IMR-90 (cell line): ENCODE measurements at regions not wholly inside any gene's neighbourhood (a gene's known extent, or its start where the extent isn't known, plus 50 kb on each side); places are given as distances from the start of the nearest gene placed in this dataset.

Source experiments
- ATAC-seq: fragments of 200-7000 bp; cut with Tn5 transposase; 2 replicates; pipeline ENCODE4 v1.9.1; 2020; ENCODE audit warnings: low read depth, mild to moderate bottlenecking, moderate library complexity
- BruUV-seq: library from RNA; stranded (reverse); fragments of 400-500 nt; replicated peaks from 2 replicates; lab custom pipeline; 2021; lab: Mats Ljungman, UMichigan
- CTCF ChIA-PET: fragments of 300-600 bp; formaldehyde crosslinking; extraction: SDS; loops from one replicate; lab custom pipeline; 2021; ENCODE audit warnings: antibody characterized with exemption; lab: Yijun Ruan, JAX
- POLR2A ChIA-PET: fragments of 300-600 bp; sonication (Branson Sonifier 250); formaldehyde crosslinking; loops from one replicate; lab custom pipeline; 2022; ENCODE audit warnings: antibody characterized with exemption; ENCODE audit not compliant: unreplicated experiment; lab: Charles Lee
- DNase-seq: peaks from one replicate; pipeline ENCODE4 v3.0.0; 2013
- H2AFZ ChIP-seq: replicated peaks from 2 replicates; pipeline ENCODE3; 2013; ENCODE audit warnings: low read length, mild to moderate bottlenecking; ENCODE audit not compliant: poor library complexity
- H2AK5ac ChIP-seq: 2 replicates; pipeline ENCODE4 v1.6.1; 2013; ENCODE audit warnings: low read depth, low read length, inconsistent platforms
- H2AK9ac ChIP-seq: replicated peaks from 2 replicates; pipeline ENCODE3; 2013; ENCODE audit warnings: mild to moderate bottlenecking, low read depth, low read length, moderate library complexity; ENCODE audit not compliant: poor library complexity
- H2BK120ac ChIP-seq: 2 replicates; pipeline ENCODE4 v1.6.1; 2013; ENCODE audit warnings: low read depth, low read length, inconsistent platforms
- H2BK15ac ChIP-seq: 3 replicates; pipeline ENCODE4 v1.6.1; 2013; ENCODE audit warnings: low read depth, low read length, inconsistent platforms
- H2BK20ac ChIP-seq: 2 replicates; pipeline ENCODE4 v1.6.1; 2013; ENCODE audit warnings: low read depth, mild to moderate bottlenecking, inconsistent platforms, low read length, moderate library complexity
- H2BK5ac ChIP-seq: 2 replicates; pipeline ENCODE4 v1.6.1; 2013; ENCODE audit warnings: mild to moderate bottlenecking, low read depth, low read length, inconsistent platforms; ENCODE audit not compliant: poor library complexity, severe bottlenecking
- H3K14ac ChIP-seq: replicated peaks from 2 replicates; pipeline ENCODE4 v1.6.1; 2013; ENCODE audit warnings: low read depth, low read length, inconsistent platforms
- H3K18ac ChIP-seq: 2 replicates; pipeline ENCODE4 v1.6.1; 2013; ENCODE audit warnings: low read depth, low read length, control low read depth
- H3K23ac ChIP-seq: 2 replicates; pipeline ENCODE4 v1.6.1; 2013; ENCODE audit warnings: low read depth, low read length, inconsistent platforms
- H3K27ac ChIP-seq: 2 replicates; pipeline ENCODE4 v1.5.1; 2013; ENCODE audit warnings: mild to moderate bottlenecking, control low read depth, low read length; ENCODE audit not compliant: insufficient read depth
- H3K27me3 ChIP-seq: 2 replicates; pipeline ENCODE4 v1.6.1; 2013; ENCODE audit warnings: low read length; ENCODE audit not compliant: control insufficient read depth, insufficient read depth
- H3K36me3 ChIP-seq: 2 replicates; pipeline ENCODE4 v1.6.1; 2013; ENCODE audit warnings: low read length, mixed read lengths; ENCODE audit not compliant: control insufficient read depth, insufficient read depth
- H3K4ac ChIP-seq: 2 replicates; pipeline ENCODE4 v1.6.1; 2013; ENCODE audit warnings: low read depth, low read length, inconsistent platforms
- H3K4me1 ChIP-seq: 2 replicates; pipeline ENCODE4 v1.6.1; 2013; ENCODE audit warnings: low read length, mixed read lengths; ENCODE audit not compliant: control insufficient read depth, insufficient read depth
- H3K4me2 ChIP-seq: 2 replicates; pipeline ENCODE4 v1.6.1; 2013; ENCODE audit warnings: low read depth, mild to moderate bottlenecking, control low read depth, low read length, moderate library complexity
- H3K4me3 ChIP-seq: 2 replicates; pipeline ENCODE4 v1.5.1; 2013; ENCODE audit warnings: low read depth, mild to moderate bottlenecking, control low read depth, low read length, moderate library complexity; ENCODE audit not compliant: insufficient read depth
- H3K56ac ChIP-seq: 2 replicates; pipeline ENCODE4 v1.6.1; 2013; ENCODE audit warnings: low read length, inconsistent platforms; ENCODE audit not compliant: insufficient read depth; ENCODE audit errors: extremely low read depth
- H3K79me1 ChIP-seq, 2 experiments: 2 replicates each; pipeline ENCODE4 v1.6.1; 2013; ENCODE audit warnings: low read length in 2 of 2, inconsistent platforms in 1 of 2, low read depth in 1 of 2
- H3K9ac ChIP-seq: 2 replicates; pipeline ENCODE4 v1.6.1; 2013; ENCODE audit warnings: low read depth, low read length, control low read depth
- H3K9me1 ChIP-seq: 2 replicates; pipeline ENCODE4 v1.6.1; 2013; ENCODE audit warnings: low read length, inconsistent platforms; ENCODE audit not compliant: insufficient read depth
- H3K9me3 ChIP-seq: 2 replicates; pipeline ENCODE4 v1.6.1; 2013; ENCODE audit warnings: low read length; ENCODE audit not compliant: control insufficient read depth, insufficient read depth
- H4K20me1 ChIP-seq: 2 replicates; pipeline ENCODE4 v1.6.1; 2013; ENCODE audit warnings: low read length, inconsistent platforms; ENCODE audit not compliant: insufficient read depth
- H4K5ac ChIP-seq: 2 replicates; pipeline ENCODE4 v1.6.1; 2013; ENCODE audit warnings: mild to moderate bottlenecking, low read depth, low read length, control low read depth
- H4K8ac ChIP-seq, 2 experiments: 2 replicates each; pipeline ENCODE4 v1.6.1; 2013; ENCODE audit warnings: low read depth in 2 of 2, low read length in 2 of 2, control low read depth in 1 of 2, inconsistent platforms in 1 of 2
- H4K91ac ChIP-seq: 2 replicates; pipeline ENCODE4 v1.6.1; 2013; ENCODE audit warnings: low read depth, low read length, inconsistent platforms; ENCODE audit not compliant: insufficient read depth
- BHLHE40 ChIP-seq: fragments of 150-350 bp; IDR thresholded peaks from 2 replicates; pipeline ENCODE4 v1.6.1; 2016; ENCODE audit warnings: mild to moderate bottlenecking, low read depth, low read length
- CHD1 ChIP-seq: IDR thresholded peaks from 2 replicates; pipeline ENCODE4 v1.6.1; 2012; ENCODE audit warnings: low read depth, low read length, improper control_type of control experiment
- MAZ ChIP-seq: IDR thresholded peaks from 2 replicates; pipeline ENCODE4 v1.6.1; 2012; ENCODE audit warnings: low read depth, mild to moderate bottlenecking, low read length, improper control_type of control experiment, moderate library complexity, borderline replicate concordance
- WGBS, 2 experiments: methylation state at CpG; one replicate each; pipeline versions ENCODE4 v1.1.5 to v1.1.7; 2013; ENCODE audit warnings: missing lambda C conversion rate in 2 of 2; ENCODE audit not compliant: insufficient read length in 1 of 2; ENCODE audit errors: extremely low coverage in 2 of 2; 5-methylcytosine and 5-hydroxymethylcytosine counted together
- dilution Hi-C: fragments of 300-500 bp; cut with HindIII; formaldehyde crosslinking; loops from one replicate; pipeline ENCODE4 v1.14.3; 2018; ENCODE audit warnings: low sequenced_read_pairs; ENCODE audit not compliant: unreplicated experiment
- in situ Hi-C: fragments of 300-500 bp; cut with MboI; formaldehyde crosslinking; loops from 3 replicates; pipeline ENCODE4 v1.14.3; 2019; ENCODE audit warnings: low sequenced_read_pairs, inconsistent platforms, mixed read lengths
- intact Hi-C: fragments of 100-400 bp; cut with micrococcal nuclease; formaldehyde crosslinking; loops from 2 replicates; pipeline ENCODE4 v1.10.0; 2022

DNA sequence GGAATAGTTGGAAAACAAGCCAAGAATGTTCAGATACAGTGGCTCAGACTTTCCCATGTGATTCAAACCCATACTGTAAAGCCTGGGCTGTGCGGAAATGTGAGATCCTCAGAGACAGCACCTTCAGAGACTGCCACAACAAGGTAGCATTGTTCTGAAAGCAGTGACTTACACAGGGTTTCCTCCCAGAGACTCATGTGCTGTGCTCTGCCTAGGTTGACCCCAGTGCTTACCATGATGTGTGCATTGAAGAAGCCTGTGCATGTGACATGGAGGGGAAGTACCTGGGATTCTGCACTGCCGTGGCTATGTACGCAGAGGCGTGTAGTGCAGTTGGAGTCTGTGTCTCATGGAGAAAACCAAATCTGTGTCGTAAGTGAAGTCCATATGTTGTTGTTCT, 219.4 kb downstream of the LRRK2 start:
- Histone ChIP-seq H3K23ac (no peak overlapping the region), H3K14ac (no peak overlapping the region), H3K4me1 (no peaks in the 10 kb centered on the region), H4K5ac (no peak overlapping the region), H2AK9ac (no peak overlapping the region), H4K91ac (no peak overlapping the region), H3K18ac (no peak overlapping the region), H3K36me3 (no peaks in the 10 kb centered on the region), H2BK20ac (no peak overlapping the region), H3K56ac (no peak overlapping the region), H3K9me1 (no peaks in the 10 kb centered on the region), H4K20me1 (no peaks in the 10 kb centered on the region), H3K4me2 (no peak overlapping the region), H3K79me1 (no peaks in the 10 kb centered on the region), H3K9ac (no peak overlapping the region), H3K9me3 (no peaks in the 10 kb centered on the region; the same call in 1 of the 2 replicates), H4K8ac (no peak overlapping the region), H2AK5ac (no peak overlapping the region), H3K27ac (no peak overlapping the region), H3K4me3 (no peak overlapping the region), H2BK15ac (no peak overlapping the region), H3K27me3 (no peaks in the 10 kb centered on the region), H2AFZ (no peak overlapping the region), H2BK120ac (no peak overlapping the region), H3K4ac (no peak overlapping the region), H2BK5ac (no peak overlapping the region)
- WGBS, 2 experiments: no CpG with 5 or more reads among the region's 5 CpGs
- no TSS peak for BruUV-seq
- intact Hi-C loops (no loop called here), dilution Hi-C loops (no loop called here), in situ Hi-C loops (no loop called here)
- POLR2A ChIA-PET: no interaction called here
- ATAC-seq (no peak), DNase-seq (no peak)
- CTCF ChIA-PET: interaction anchor here (0.6 kb wide), 1 partner anchor 1659 kb away, joined by 5 read pairs; no protein-coding TSS in a partner anchor
- TF ChIP-seq CHD1 (no peak), BHLHE40 (no peak), MAZ (no peak)
